Suprapubic skin (tissue), 4 donors: ENCODE measurements at regions not wholly inside any gene's neighbourhood (a gene's known extent, or its start where the extent isn't known, plus 50 kb on each side); places are given as distances from the start of the nearest gene placed in this dataset.

Experiments used
- DNase-seq, 2 donors: peaks; one replicate each; pipeline ENCODE4 v3.0.0-alpha.2; 2019; ENCODE audit warnings: low spot score in 2 of 2
- H3K27ac ChIP-seq: fragments of 200-600 bp; sonication (generic); one replicate; pipeline ENCODE4 v1.5.1; 2019
- H3K27me3 ChIP-seq: fragments of 200-600 bp; sonication (generic); one replicate; pipeline ENCODE4 v1.5.1; 2019
- H3K36me3 ChIP-seq: fragments of 200-600 bp; sonication (generic); one replicate; pipeline ENCODE4 v1.5.1; 2019
- H3K4me1 ChIP-seq: fragments of 200-600 bp; sonication (generic); one replicate; pipeline ENCODE4 v1.5.1; 2019
- H3K4me3 ChIP-seq: fragments of 200-600 bp; sonication (generic); one replicate; pipeline ENCODE4 v1.5.1; 2019; ENCODE audit warnings: mild to moderate bottlenecking
- H3K9me3 ChIP-seq: fragments of 200-600 bp; sonication (generic); one replicate; pipeline ENCODE4 v1.5.1; 2019
- CTCF ChIP-seq, 2 donors: fragments of 200-600 bp in 1 of 2; fragments of 450-650 bp in 1 of 2; sonication (generic) in 1 of 2; IDR thresholded peaks; one replicate each; pipeline ENCODE4 v1.5.1; 2016 to 2019; ENCODE audit warnings: antibody characterized with exemption in 2 of 2, mild to moderate bottlenecking in 1 of 2, moderate library complexity in 1 of 2
- EP300 ChIP-seq: sonication (generic); formaldehyde crosslinking; IDR thresholded peaks from one replicate; pipeline ENCODE4 v1.6.1; 2017; ENCODE audit warnings: antibody characterized with exemption
- POLR2A ChIP-seq, 2 donors: fragments of 450-650 bp; IDR thresholded peaks; one replicate each; pipeline ENCODE4 v1.6.1; 2017; ENCODE audit warnings: antibody characterized with exemption in 2 of 2, mild to moderate bottlenecking in 2 of 2, moderate library complexity in 2 of 2
- POLR2AphosphoS5 ChIP-seq, 3 donors: sonication (generic); formaldehyde crosslinking; IDR thresholded peaks; one replicate each; pipeline ENCODE4 v1.6.1; 2017; ENCODE audit warnings: antibody characterized with exemption in 3 of 3
- WGBS: methylation state at CpG from one replicate; pipeline ENCODE4 v1.1.5; 2018; 5-methylcytosine and 5-hydroxymethylcytosine counted together

- Histone ChIP-seq H3K4me3 (no peak overlapping the region), H3K36me3 (no peaks in the 10 kb centered on the region), H3K9me3 (no peaks in the 10 kb centered on the region), H3K27me3 (no peaks in the 10 kb centered on the region), H3K27ac (no peak overlapping the region), H3K4me1 (peaks cover 8% of the 10 kb centered on the region)
- 82% methylated on average over 4 of the region's 4 CpGs for WGBS
- DNase-seq = no peak
- no peak for TF ChIP-seq POLR2A (IDR thresholded peaks at IDR 0.05)
Measured at GRCh38 chr7:7048213-7048612, 134.1 kb upstream of the C1GALT1 start.

- WGBS = 44% methylated on average over 4 of the region's 4 CpGs
- Histone ChIP-seq H3K4me1 (peaks cover 8% of the 10 kb centered on the region), H3K27me3 (no peaks in the 10 kb centered on the region), H3K9me3 (no peaks in the 10 kb centered on the region), H3K36me3 (no peaks in the 10 kb centered on the region), H3K27ac (no peak overlapping the region), H3K4me3 (no peak overlapping the region)
- TF ChIP-seq CTCF (IDR thresholded peaks at IDR 0.05) (no peak), POLR2AphosphoS5 (IDR thresholded peaks at IDR 0.05) (no peak), POLR2A (IDR thresholded peaks at IDR 0.05) (no peak), EP300 (no peak)
- no peak for DNase-seq
Measured at GRCh38 chr7:7051206-7051877, 131.0 kb upstream of the C1GALT1 start.

- H3K27me3 ChIP-seq = no peaks in the 10 kb centered on the region
- peaks cover 8% of the 10 kb centered on the region for H3K4me1 ChIP-seq
- H3K27ac ChIP-seq = no peak overlapping the region
- no peaks in the 10 kb centered on the region for H3K9me3 ChIP-seq
- H3K4me3 ChIP-seq = no peak overlapping the region
- no peak for DNase-seq
- H3K36me3 ChIP-seq = no peaks in the 10 kb centered on the region
- WGBS = 71% methylated on average over 8 of the region's 8 CpGs
- TF ChIP-seq EP300 (no peak), POLR2A (IDR thresholded peaks at IDR 0.05) (no peak), POLR2AphosphoS5 (IDR thresholded peaks at IDR 0.05) (no peak), CTCF (IDR thresholded peaks at IDR 0.05) (no peak)
Measured at GRCh38 chr7:7054252-7054830, 128.0 kb upstream of the C1GALT1 start.

DNA sequence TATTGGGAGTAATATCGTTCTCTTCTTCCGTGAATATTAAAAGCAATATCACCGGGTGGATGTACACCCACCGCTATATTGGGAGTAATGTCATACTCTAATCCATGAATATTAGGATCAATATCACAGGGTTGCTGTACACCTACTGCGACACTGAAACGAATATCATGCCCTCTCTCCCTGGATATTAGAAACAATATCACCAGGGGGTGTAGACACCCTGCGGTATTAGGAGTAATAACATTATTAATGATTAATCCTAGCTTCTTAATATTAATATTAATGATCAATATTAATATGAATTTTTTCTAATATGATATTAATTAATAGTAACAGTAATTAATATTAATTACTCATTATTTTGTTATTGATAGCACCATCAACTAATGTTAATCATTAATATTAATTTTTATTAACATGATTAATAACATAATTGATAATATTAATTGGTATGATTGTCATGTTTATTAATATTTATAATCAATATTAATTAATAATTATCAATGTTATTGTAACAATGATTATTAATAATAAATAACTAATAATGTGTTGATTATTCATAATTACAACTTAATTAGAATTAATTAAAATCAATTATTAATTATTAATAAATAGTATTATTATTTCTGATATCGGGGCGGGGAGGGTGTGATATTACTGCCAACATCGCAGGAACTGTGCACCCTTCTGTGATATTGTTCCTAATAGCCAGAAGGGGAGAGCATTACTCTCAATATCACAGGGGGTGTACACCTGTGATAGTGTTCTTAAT is 121.3 kb upstream of the C1GALT1 start:
- Histone ChIP-seq H3K9me3 (no peaks in the 10 kb centered on the region), H3K27ac (no peak overlapping the region), H3K4me1 (no peaks in the 10 kb centered on the region), H3K36me3 (no peaks in the 10 kb centered on the region), H3K27me3 (no peaks in the 10 kb centered on the region), H3K4me3 (no peak overlapping the region)
- TF ChIP-seq POLR2A (IDR thresholded peaks at IDR 0.05) (no peak), EP300 (no peak)
- WGBS = 96% methylated on average over 10 of the region's 10 CpGs
- DNase-seq = no peak

GRCh38 chr7:7077945-7078344 is 104.4 kb upstream of the C1GALT1 start:
- H3K4me1 ChIP-seq = no peaks in the 10 kb centered on the region
- H3K27ac ChIP-seq = no peak overlapping the region
- no peak overlapping the region for H3K4me3 ChIP-seq
- WGBS = 83% methylated on average over 8 of the region's 8 CpGs
- no peaks in the 10 kb centered on the region for H3K36me3 ChIP-seq
- no peaks in the 10 kb centered on the region for H3K9me3 ChIP-seq
- H3K27me3 ChIP-seq = no peaks in the 10 kb centered on the region
- TF ChIP-seq CTCF (IDR thresholded peaks at IDR 0.05) (no peak), POLR2A (IDR thresholded peaks at IDR 0.05) (no peak), POLR2AphosphoS5 (IDR thresholded peaks at IDR 0.05) (no peak), EP300 (no peak)
- DNase-seq = no peak

GRCh38 chr7:7080802-7081201 is 101.5 kb upstream of the C1GALT1 start:
- H3K4me3 ChIP-seq = no peak overlapping the region
- TF ChIP-seq EP300 (no peak), CTCF (IDR thresholded peaks at IDR 0.05) (no peak), POLR2A (IDR thresholded peaks at IDR 0.05) (no peak), POLR2AphosphoS5 (IDR thresholded peaks at IDR 0.05) (no peak)
- H3K9me3 ChIP-seq = no peaks in the 10 kb centered on the region
- H3K27me3 ChIP-seq = no peaks in the 10 kb centered on the region
- H3K27ac ChIP-seq = no peak overlapping the region
- no peak for DNase-seq
- WGBS = 57% methylated on average over 2 of the region's 2 CpGs
- H3K36me3 ChIP-seq = no peaks in the 10 kb centered on the region
- H3K4me1 ChIP-seq = no peaks in the 10 kb centered on the region
